Tibial nerve (tissue), 4 donors: ENCODE measurements at regions not wholly inside any gene's neighbourhood (a gene's known extent, or its start where the extent isn't known, plus 50 kb on each side); places are given as distances from the start of the nearest gene placed in this dataset.
"Not testable (repeated sequence)": the region's sequence is repeated elsewhere in the genome, so short reads cannot be mapped to it uniquely, and the experiment has no call there.

Source experiments
- EP300 ChIP-seq, 2 donors: sonication (generic); formaldehyde crosslinking; IDR thresholded peaks; one replicate each; pipeline ENCODE4 v1.6.1; 2017; ENCODE audit warnings: antibody characterized with exemption in 2 of 2, mild to moderate bottlenecking in 1 of 2
- TF ChIP-seq, protein P1 (sequence below), 5 experiments: fragments of 200-600 bp in 3 of 5; fragments of 450-650 bp in 2 of 5; sonication (generic) in 3 of 5; IDR thresholded peaks; one replicate each; pipeline ENCODE4 v1.5.1; 2016 to 2019; ENCODE audit warnings: antibody characterized with exemption in 5 of 5, mild to moderate bottlenecking in 3 of 5, moderate library complexity in 2 of 5

DNA sequence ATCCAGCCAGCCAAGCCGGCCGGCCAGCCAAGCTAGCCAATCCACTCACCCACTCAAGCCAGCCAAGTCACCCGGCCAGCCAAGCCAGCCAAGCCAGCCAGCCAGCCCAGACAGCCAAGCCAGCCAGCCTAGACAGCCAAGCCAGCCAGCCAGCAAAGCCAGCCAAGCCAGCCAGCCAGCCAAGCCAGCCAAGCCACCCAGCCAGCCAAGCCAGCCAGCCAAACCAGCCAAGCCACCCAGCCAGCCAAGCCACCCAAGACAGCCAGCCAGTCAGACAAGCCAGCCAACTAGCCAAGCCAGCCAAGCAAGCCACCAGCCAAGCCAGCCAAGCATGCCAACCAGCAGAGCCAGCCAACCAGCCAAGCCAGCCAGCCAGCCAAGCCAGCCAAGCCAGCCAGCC lies 322.7 kb upstream of the PLGLB2 start:
- TF ChIP-seq, protein P1, sequence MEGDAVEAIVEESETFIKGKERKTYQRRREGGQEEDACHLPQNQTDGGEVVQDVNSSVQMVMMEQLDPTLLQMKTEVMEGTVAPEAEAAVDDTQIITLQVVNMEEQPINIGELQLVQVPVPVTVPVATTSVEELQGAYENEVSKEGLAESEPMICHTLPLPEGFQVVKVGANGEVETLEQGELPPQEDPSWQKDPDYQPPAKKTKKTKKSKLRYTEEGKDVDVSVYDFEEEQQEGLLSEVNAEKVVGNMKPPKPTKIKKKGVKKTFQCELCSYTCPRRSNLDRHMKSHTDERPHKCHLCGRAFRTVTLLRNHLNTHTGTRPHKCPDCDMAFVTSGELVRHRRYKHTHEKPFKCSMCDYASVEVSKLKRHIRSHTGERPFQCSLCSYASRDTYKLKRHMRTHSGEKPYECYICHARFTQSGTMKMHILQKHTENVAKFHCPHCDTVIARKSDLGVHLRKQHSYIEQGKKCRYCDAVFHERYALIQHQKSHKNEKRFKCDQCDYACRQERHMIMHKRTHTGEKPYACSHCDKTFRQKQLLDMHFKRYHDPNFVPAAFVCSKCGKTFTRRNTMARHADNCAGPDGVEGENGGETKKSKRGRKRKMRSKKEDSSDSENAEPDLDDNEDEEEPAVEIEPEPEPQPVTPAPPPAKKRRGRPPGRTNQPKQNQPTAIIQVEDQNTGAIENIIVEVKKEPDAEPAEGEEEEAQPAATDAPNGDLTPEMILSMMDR (IDR thresholded peaks at IDR 0.05) = not testable (repeated sequence)
- TF ChIP-seq EP300 (IDR thresholded peaks at IDR 0.05) = not testable (repeated sequence)
